Fibroblast of gingiva (primary cell): ENCODE measurements at regions not wholly inside any gene's neighbourhood (a gene's known extent, or its start where the extent isn't known, plus 50 kb on each side); places are given as distances from the start of the nearest gene placed in this dataset.

ENCODE experiments used
- DNase-seq: peaks from one replicate; pipeline ENCODE4 v3.0.0-alpha.2; 2011; ENCODE audit warnings: low read depth

- DNase-seq = no peak
Measured at GRCh38 chr15:35320158-35320780, 225.7 kb downstream of the DPH6 start.

GRCh38 chr15:35319354-35319753, 226.6 kb downstream of the DPH6 start:
- no peak for DNase-seq

- DNase-seq = no peak
Measured at GRCh38 chr15:35317217-35317616, 228.7 kb downstream of the DPH6 start.

- no peak for DNase-seq
Measured at GRCh38 chr15:35312344-35312743, 227.2 kb upstream of the NANOGP8 start.

- DNase-seq = no peak
Measured at GRCh38 chr15:35311615-35312014, 226.5 kb upstream of the NANOGP8 start.

- DNase-seq = no peak
Measured at GRCh38 chr15:35309886-35310285, 224.8 kb upstream of the NANOGP8 start.

- DNase-seq = peak; percentile 94
Measured at GRCh38 chr15:35308802-35309201, 223.7 kb upstream of the NANOGP8 start.

- DNase-seq = no peak
Measured at GRCh38 chr15:35307676-35308075, 222.6 kb upstream of the NANOGP8 start.

GRCh38 chr15:35307026-35307425, 221.9 kb upstream of the NANOGP8 start:
- DNase-seq = no peak

GRCh38 chr15:35306361-35306981, 221.4 kb upstream of the NANOGP8 start:
- DNase-seq = no peak

GRCh38 chr15:35305946-35306345, 220.9 kb upstream of the NANOGP8 start:
- DNase-seq = no peak

GRCh38 chr15:35305031-35305550, 220.0 kb upstream of the NANOGP8 start:
- no peak for DNase-seq

- no peak for DNase-seq
Measured at GRCh38 chr15:35304389-35304788, 219.3 kb upstream of the NANOGP8 start.

- DNase-seq = no peak
Measured at GRCh38 chr15:35302334-35302733, 217.2 kb upstream of the NANOGP8 start.

GRCh38 chr15:35301088-35301487, 216.0 kb upstream of the NANOGP8 start:
- DNase-seq = no peak

GRCh38 chr15:35299059-35299735, 214.1 kb upstream of the NANOGP8 start:
- DNase-seq = no peak

GRCh38 chr15:35298509-35298908, 213.4 kb upstream of the NANOGP8 start:
- DNase-seq = no peak

- peak; percentile 45 for DNase-seq
Measured at GRCh38 chr15:35293353-35294130, 208.4 kb upstream of the NANOGP8 start.

GRCh38 chr15:35290301-35290721, 205.2 kb upstream of the NANOGP8 start:
- DNase-seq = no peak

GRCh38 chr15:35289024-35289617, 204.0 kb upstream of the NANOGP8 start:
- peak; percentile 65 for DNase-seq

GRCh38 chr15:35288580-35288979, 203.5 kb upstream of the NANOGP8 start:
- no peak for DNase-seq

GRCh38 chr15:35286721-35287120, 201.6 kb upstream of the NANOGP8 start:
- no peak for DNase-seq
